GM10266 (cell line): ENCODE measurements at regions not wholly inside any gene's neighbourhood (a gene's known extent, or its start where the extent isn't known, plus 50 kb on each side); places are given as distances from the start of the nearest gene placed in this dataset.

Experiments used
- DNase-seq: peaks from one replicate; pipeline ENCODE4 v3.0.0; 2012; ENCODE audit errors: extremely low spot score
- CTCF ChIP-seq: IDR thresholded peaks from 2 replicates; pipeline ENCODE4 v1.5.1; 2012; ENCODE audit warnings: mild to moderate bottlenecking, low read depth; ENCODE audit not compliant: control insufficient read depth, insufficient read depth; ENCODE audit errors: missing control alignments

DNA sequence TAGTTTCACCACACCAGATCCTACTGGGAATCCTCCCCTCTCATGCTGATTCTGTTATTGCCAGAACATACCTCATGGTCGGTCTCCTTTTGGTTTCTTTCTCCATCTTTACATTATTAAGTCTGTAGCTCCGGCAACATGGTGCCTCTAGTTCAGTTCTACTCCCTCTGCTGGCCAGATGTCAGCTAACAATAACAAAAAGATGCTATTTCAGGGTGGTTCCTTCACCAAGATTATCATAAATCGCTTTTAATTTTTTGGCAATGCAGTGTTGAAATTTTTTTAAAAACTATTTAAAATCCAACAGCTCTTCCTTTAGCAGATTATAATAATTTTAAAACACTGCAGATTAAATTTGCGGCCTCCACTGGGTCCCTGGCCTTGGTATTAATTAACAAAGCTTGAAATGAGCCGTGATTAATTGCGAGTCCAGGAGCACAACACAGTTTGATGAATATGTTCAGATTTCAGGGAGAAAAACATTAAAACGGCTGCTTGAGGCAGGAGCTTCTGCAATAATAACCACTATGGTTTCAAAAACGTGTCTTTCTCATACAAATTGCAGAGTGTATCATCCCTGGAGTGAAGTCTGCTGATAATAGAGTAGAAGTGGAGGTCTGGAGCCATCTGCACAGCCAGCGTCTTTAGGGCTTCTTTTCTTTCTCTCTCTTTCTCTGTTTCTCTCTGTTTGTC, 492.9 kb upstream of the KIRREL3 start:
- peak; percentile 24 for TF ChIP-seq CTCF

GRCh38 chr11:127492029-127492428, 491.5 kb upstream of the KIRREL3 start:
- TF ChIP-seq CTCF: no peak
- no peak for DNase-seq

More for the DNA sequence above, 492.9 kb upstream of the KIRREL3 start:
- DNase-seq: peak; percentile 9

DNA sequence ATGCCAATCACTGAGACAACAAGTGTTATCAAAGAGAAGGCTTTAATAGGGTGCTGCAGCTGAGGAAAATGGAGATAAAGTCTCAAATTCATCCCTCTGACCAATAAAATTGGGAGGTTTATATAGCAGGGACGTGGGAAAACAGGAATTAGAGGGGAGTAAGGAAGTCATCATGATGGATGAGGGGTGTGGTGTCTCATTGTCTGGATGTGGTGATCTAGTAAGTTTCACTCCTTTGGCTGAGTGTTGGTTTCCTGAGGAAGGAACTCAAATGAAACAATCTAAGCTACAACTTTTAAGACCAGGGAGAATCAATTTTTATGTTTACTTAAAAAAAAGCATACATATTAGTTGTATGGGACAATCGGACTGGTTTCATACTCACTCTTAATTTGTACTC, 491.0 kb upstream of the KIRREL3 start:
- no peak for TF ChIP-seq CTCF
- no peak for DNase-seq

DNA sequence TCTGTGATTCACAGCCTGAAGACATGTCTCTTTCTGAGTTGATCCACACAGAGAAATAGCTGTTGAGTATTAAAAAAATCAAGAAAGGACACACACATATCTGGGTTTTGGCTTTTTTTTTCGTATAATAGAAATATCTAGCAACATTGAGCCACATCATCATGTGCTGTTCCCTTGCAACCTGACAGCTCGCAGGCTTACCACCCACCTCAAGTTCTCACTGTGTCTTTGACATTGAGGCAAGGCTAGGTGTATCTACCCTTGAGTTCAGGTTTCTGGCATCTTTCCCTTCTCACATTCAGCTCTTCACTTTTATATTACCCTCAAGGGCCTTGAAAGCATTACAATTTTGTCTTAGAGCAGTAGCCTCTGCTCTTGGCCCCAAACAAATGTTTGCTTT, 490.3 kb upstream of the KIRREL3 start:
- TF ChIP-seq CTCF: no peak
- no peak for DNase-seq

DNA sequence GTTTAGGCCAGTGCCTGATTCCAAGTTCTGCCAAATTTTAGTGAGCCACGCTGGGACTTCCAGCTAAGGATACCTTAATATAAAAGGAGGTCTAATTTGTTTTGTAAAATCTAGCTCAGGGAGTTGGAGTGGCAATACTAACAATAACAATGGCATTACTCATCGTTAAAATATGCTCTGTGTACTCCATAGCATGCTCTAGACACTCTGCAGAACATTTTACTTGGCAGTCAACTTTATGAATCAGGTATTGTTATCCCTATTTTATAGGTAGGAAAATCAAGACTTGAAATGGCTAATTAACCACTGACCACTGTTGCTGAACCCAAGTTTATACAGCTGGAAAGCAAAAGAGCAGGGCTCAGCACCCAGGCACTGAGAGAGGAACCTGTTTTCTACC, 485.0 kb upstream of the KIRREL3 start:
- no peak for TF ChIP-seq CTCF
- DNase-seq: no peak

DNA sequence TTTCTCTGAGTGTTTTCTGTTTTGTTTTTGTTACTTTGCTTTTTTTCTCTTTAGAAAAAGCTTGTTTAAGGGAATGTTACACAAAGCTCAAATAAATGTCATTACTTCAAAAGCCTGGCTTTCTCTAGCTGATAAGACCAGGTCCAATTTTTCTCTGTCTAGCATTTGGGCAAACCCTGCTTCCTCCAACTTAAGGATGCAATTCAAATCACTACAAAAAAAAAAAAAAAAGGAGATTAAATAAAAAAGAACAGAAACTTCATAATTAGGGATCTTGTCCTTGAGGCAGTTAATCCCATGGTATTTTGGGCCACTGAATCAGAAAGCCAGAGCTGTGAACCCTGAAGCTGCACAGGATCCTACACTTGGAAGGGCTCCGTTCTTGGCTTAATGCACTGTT, 480.8 kb upstream of the KIRREL3 start:
- DNase-seq: no peak
- no peak for TF ChIP-seq CTCF

DNA sequence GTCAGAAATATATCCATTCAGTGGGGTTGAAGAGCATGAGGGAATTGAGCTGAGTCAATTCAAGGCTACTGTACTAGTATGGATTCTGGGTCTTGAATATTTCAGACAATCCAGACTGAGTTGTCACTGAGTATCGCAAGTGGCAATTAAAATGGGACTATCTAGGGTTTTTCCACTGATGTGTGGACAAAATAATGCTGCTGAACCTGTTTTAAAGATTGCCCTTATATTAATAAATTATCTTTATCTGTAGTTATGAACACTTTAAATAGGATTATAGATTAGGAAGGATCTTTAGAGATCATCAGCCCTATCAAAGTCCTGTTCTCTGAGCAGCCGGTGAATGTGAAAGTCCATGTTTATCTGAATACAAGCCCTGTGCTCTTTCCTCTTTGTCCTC, 478.3 kb upstream of the KIRREL3 start:
- DNase-seq: no peak
- TF ChIP-seq CTCF: no peak
